ENCODE measurements at regions not wholly inside any gene's neighbourhood (a gene's known extent, or its start where the extent isn't known, plus 50 kb on each side); places are given as distances from the start of the nearest gene placed in this dataset.

DNA sequence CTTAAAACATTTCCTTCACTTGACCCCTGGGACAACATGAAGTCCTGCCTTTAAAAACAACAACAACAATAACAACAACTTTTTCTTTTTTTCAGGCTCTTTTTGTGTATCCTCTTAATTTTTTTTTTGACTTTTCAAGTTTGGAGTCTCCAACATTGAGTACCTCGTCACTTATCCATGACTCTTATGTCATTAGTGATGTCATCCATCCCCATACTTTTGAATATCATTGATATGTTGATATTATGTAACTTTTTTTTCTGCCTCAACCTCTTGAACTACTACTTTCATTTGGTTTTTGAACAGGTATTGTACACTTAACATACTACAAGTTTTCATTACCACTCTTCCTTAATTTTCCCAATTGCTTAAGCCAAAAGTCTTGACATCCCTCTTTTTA is 143.0 kb upstream of the ATXN7L3B start:
- Histone ChIP-seq H4K5ac (ENCODE audit: insufficient read length, low read depth, low read length) (no peak overlapping the region), H3K9ac (ENCODE audit: extremely low read depth, insufficient read length, low read length) (no peak overlapping the region), H3K79me1 (ENCODE audit: insufficient read depth, low read depth, low read length, poor library complexity, severe bottlenecking) (no peaks in the 10 kb centered on the region), H3K56ac (ENCODE audit: insufficient read length, low read depth, low read length) (no peak overlapping the region), H2BK20ac (ENCODE audit: low read depth, low read length, poor library complexity, severe bottlenecking) (no peak overlapping the region), H3K27ac (ENCODE audit: insufficient read length, low read depth, low read length) (no peak overlapping the region), H3K18ac (ENCODE audit: insufficient read length, low read depth, low read length) (no peak overlapping the region), H2AFZ (ENCODE audit: low read length) (no peak overlapping the region), H3K14ac (ENCODE audit: insufficient read depth, low read length) (no peak overlapping the region), H2BK12ac (ENCODE audit: insufficient read length, low read depth, low read length) (no peak overlapping the region), H2BK5ac (ENCODE audit: insufficient read length, low read length) (no peak overlapping the region), H3K23ac (ENCODE audit: insufficient read length, low read depth, low read length) (no peak overlapping the region), H3T11ph (ENCODE audit: low read length) (no peak overlapping the region), H2BK120ac (ENCODE audit: low read depth, low read length, poor library complexity, severe bottlenecking) (no peak overlapping the region), H3K4me2 (ENCODE audit: insufficient read depth, insufficient read length, low read length) (no peak overlapping the region), H3K79me2 (ENCODE audit: insufficient read depth, low read length) (no peaks in the 10 kb centered on the region), H3K4me1 (ENCODE audit: insufficient read depth, low read length) (no peaks in the 10 kb centered on the region), H2AK5ac (ENCODE audit: insufficient read length, low read length) (no peak overlapping the region), H4K8ac (replicated peaks; ENCODE audit: insufficient read length, low read depth, low read length) (no peak overlapping the region), H4K20me1 (ENCODE audit: control insufficient read depth, insufficient read depth, insufficient read length) (no peaks in the 10 kb centered on the region), H4K91ac (ENCODE audit: insufficient read length, low read depth, low read length) (no peak overlapping the region), H3K23me2 (ENCODE audit: insufficient read length, low read depth, low read length, poor library complexity, severe bottlenecking) (no peaks in the 10 kb centered on the region), H3K9me3 (ENCODE audit: control insufficient read depth, low read depth, low read length) (no peaks in the 10 kb centered on the region), H3K27me3 (ENCODE audit: insufficient read depth, low read length) (no peaks in the 10 kb centered on the region), H2BK15ac (ENCODE audit: low read depth, low read length) (no peak overlapping the region), H3K4ac (ENCODE audit: low read depth, low read length) (no peak overlapping the region)
- H3K4me1 Mint-ChIP-seq: no peaks in the 10 kb centered on the region
- H3K36me3 Mint-ChIP-seq (ENCODE audit: insufficient read depth in 1 of 3, low read depth in 3 of 3): no peaks in the 10 kb centered on the region; a peak in 1 of 7 replicates
- no CpG with 5 or more reads among the region's 1 CpG for WGBS (ENCODE audit: extremely low coverage, insufficient read length, low lambda C conversion rate)
- no peak overlapping the region for H3K27ac Mint-ChIP-seq
- no peak overlapping the region for H3K4me3 Mint-ChIP-seq
- TF ChIP-seq, protein P1, sequence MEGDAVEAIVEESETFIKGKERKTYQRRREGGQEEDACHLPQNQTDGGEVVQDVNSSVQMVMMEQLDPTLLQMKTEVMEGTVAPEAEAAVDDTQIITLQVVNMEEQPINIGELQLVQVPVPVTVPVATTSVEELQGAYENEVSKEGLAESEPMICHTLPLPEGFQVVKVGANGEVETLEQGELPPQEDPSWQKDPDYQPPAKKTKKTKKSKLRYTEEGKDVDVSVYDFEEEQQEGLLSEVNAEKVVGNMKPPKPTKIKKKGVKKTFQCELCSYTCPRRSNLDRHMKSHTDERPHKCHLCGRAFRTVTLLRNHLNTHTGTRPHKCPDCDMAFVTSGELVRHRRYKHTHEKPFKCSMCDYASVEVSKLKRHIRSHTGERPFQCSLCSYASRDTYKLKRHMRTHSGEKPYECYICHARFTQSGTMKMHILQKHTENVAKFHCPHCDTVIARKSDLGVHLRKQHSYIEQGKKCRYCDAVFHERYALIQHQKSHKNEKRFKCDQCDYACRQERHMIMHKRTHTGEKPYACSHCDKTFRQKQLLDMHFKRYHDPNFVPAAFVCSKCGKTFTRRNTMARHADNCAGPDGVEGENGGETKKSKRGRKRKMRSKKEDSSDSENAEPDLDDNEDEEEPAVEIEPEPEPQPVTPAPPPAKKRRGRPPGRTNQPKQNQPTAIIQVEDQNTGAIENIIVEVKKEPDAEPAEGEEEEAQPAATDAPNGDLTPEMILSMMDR (conservative IDR thresholded peaks at IDR 0.05): no peak
- H3K27me3 Mint-ChIP-seq (ENCODE audit: low read depth): no peaks in the 10 kb centered on the region; the same call in 1 of the 2 replicates
- H3K9me3 Mint-ChIP-seq: no peaks in the 10 kb centered on the region; a peak in 1 of 5 replicates
- no peak for DNase-seq

All from H9 (cell line).